Thyroid gland (tissue), 4 donors: ENCODE measurements at regions not wholly inside any gene's neighbourhood (a gene's known extent, or its start where the extent isn't known, plus 50 kb on each side); places are given as distances from the start of the nearest gene placed in this dataset.

ENCODE experiments used
- DNase-seq, 2 donors: peaks; one replicate each; pipeline ENCODE4 v3.0.0-alpha.2; 2019
- H3K27ac ChIP-seq, 3 donors: fragments of 200-600 bp; sonication (generic); 1 replicate in 2 of 3; 2 replicates in 1 of 3; pipeline ENCODE4 v1.5.1; 2016 to 2019; ENCODE audit warnings: mild to moderate bottlenecking in 1 of 3, moderate library complexity in 1 of 3
- H3K27me3 ChIP-seq: fragments of 200-600 bp; sonication (generic); one replicate; pipeline ENCODE4 v1.5.1; 2019
- H3K36me3 ChIP-seq, 2 donors: fragments of 200-600 bp; sonication (generic); one replicate each; pipeline ENCODE4 v1.5.1; 2016 to 2019
- H3K4me1 ChIP-seq, 2 donors: fragments of 200-600 bp; sonication (generic); one replicate each; pipeline ENCODE4 v1.5.1; 2017 to 2019
- H3K4me3 ChIP-seq, 3 donors: fragments of 200-600 bp; sonication (generic); replicated peaks in 1 of 3; 1 replicate in 2 of 3; 2 replicates in 1 of 3; pipeline ENCODE4 v1.5.1; 2016; ENCODE audit warnings: mild to moderate bottlenecking in 1 of 3
- H3K9me3 ChIP-seq: fragments of 200-600 bp; sonication (generic); one replicate; pipeline ENCODE4 v1.5.1; 2017
- POLR2A ChIP-seq, 2 donors: fragments of 450-650 bp; IDR thresholded peaks; one replicate each; pipeline ENCODE4 v1.6.1; 2017; ENCODE audit warnings: antibody characterized with exemption in 2 of 2, mild to moderate bottlenecking in 2 of 2, moderate library complexity in 1 of 2
- WGBS, 2 donors: methylation state at CpG; one replicate each; pipeline ENCODE4 v1.1.5; 2017; 5-methylcytosine and 5-hydroxymethylcytosine counted together
- intact Hi-C: fragments of 100-400 bp; cut with DNase I; formaldehyde crosslinking; loops from one replicate; pipeline ENCODE4 v1.15.1; 2023
- TF ChIP-seq, protein P1 (sequence below), 6 experiments: fragments of 200-600 bp in 3 of 6; fragments of 450-650 bp in 3 of 6; sonication (generic) in 3 of 6; IDR thresholded peaks; one replicate each; pipeline ENCODE4 v1.5.1; 2016 to 2019; ENCODE audit warnings: antibody characterized with exemption in 6 of 6, mild to moderate bottlenecking in 2 of 6, inconsistent platforms in 1 of 6, moderate library complexity in 1 of 6

DNA sequence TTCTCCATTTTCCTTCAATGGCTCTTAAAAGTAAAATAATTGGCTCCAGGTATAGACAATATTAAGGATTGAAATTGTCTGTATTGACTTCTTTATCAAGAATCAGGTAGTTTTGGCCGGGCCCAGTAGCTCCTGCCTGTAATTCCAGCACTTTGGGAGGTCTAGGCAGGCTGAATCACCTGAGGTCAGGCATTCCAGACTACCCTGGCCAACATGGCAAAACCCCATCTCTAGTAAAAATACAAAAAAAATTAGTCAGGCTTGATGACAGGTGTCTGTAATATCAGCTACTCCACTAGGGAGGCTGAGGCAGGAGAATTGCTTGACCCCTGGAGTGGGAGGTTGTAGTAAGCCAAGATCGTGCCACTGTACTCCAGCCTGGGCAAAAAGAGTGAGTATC is 1008.5 kb upstream of the EEF2KMT start:
- no peak for DNase-seq
- Histone ChIP-seq H3K4me1 (no peaks in the 10 kb centered on the region), H3K27ac (no peak overlapping the region), H3K27me3 (no peaks in the 10 kb centered on the region), H3K9me3 (no peaks in the 10 kb centered on the region), H3K36me3 (no peaks in the 10 kb centered on the region), H3K4me3 (no peak overlapping the region)
- TF ChIP-seq, protein P1, sequence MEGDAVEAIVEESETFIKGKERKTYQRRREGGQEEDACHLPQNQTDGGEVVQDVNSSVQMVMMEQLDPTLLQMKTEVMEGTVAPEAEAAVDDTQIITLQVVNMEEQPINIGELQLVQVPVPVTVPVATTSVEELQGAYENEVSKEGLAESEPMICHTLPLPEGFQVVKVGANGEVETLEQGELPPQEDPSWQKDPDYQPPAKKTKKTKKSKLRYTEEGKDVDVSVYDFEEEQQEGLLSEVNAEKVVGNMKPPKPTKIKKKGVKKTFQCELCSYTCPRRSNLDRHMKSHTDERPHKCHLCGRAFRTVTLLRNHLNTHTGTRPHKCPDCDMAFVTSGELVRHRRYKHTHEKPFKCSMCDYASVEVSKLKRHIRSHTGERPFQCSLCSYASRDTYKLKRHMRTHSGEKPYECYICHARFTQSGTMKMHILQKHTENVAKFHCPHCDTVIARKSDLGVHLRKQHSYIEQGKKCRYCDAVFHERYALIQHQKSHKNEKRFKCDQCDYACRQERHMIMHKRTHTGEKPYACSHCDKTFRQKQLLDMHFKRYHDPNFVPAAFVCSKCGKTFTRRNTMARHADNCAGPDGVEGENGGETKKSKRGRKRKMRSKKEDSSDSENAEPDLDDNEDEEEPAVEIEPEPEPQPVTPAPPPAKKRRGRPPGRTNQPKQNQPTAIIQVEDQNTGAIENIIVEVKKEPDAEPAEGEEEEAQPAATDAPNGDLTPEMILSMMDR (IDR thresholded peaks at IDR 0.05) = no peak
- no peak for TF ChIP-seq POLR2A (IDR thresholded peaks at IDR 0.05)
- 62 to 81% methylated on average over 2 of the region's 2 CpGs for WGBS, 2 donors
- intact Hi-C loops = no loop called here

DNA sequence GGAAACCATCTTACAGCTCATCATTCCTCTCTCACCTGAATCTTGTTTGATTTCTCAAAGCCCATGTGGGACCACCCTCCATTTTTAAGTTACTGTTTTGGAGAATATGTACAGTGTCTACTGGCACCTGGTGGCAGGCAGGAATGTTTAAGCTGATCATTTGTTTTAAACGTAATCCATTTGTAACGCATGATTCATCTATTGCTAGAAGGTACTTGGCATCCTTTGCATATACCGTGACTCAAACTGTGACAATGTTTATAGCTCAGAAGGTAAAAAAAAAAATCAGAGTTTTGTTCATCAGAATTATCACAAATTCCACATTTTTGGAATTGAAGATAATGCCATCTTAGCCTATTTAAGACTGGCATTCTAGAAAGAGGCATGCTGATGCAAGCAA is 1007.5 kb upstream of the EEF2KMT start:
- intact Hi-C loops = no loop called here
- no peaks in the 10 kb centered on the region for H3K27me3 ChIP-seq
- 72 to 75% methylated on average over 3 of the region's 3 CpGs for WGBS, 2 donors
- no peaks in the 10 kb centered on the region for H3K9me3 ChIP-seq
- H3K27ac ChIP-seq = no peak overlapping the region
- TF ChIP-seq, protein P1 (IDR thresholded peaks at IDR 0.05) = no peak
- no peak for TF ChIP-seq POLR2A (IDR thresholded peaks at IDR 0.05)
- no peak overlapping the region for H3K4me3 ChIP-seq
- no peaks in the 10 kb centered on the region for H3K36me3 ChIP-seq
- DNase-seq = no peak
- no peaks in the 10 kb centered on the region for H3K4me1 ChIP-seq

DNA sequence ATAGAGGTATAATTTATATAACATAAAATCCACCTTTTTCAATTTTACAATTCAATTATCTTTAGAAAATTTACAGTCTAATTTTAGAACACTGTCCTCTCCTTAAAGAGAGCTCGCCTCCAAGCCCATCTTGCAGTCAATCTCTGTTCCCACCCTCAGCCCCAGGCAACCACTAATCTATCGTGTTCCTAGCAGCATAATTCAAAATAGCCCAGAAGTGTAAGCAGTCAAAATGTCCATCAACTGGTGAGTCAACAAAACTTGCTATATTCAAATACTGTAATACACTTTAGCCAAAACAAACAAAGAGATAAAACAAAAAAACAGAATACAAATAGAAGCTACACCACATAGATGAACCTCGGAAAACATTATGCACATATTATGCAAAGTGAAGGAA is 1006.8 kb upstream of the EEF2KMT start:
- WGBS, 2 donors = 74 to 76% methylated on average over 3 of the region's 3 CpGs
- TF ChIP-seq POLR2A (IDR thresholded peaks at IDR 0.05) = no peak
- TF ChIP-seq, protein P1 (IDR thresholded peaks at IDR 0.05) = no peak
- Histone ChIP-seq H3K27ac (no peak overlapping the region), H3K4me3 (no peak overlapping the region), H3K27me3 (no peaks in the 10 kb centered on the region), H3K4me1 (no peaks in the 10 kb centered on the region), H3K9me3 (no peaks in the 10 kb centered on the region), H3K36me3 (no peaks in the 10 kb centered on the region)
- no peak for DNase-seq
- intact Hi-C loops = no loop called here

DNA sequence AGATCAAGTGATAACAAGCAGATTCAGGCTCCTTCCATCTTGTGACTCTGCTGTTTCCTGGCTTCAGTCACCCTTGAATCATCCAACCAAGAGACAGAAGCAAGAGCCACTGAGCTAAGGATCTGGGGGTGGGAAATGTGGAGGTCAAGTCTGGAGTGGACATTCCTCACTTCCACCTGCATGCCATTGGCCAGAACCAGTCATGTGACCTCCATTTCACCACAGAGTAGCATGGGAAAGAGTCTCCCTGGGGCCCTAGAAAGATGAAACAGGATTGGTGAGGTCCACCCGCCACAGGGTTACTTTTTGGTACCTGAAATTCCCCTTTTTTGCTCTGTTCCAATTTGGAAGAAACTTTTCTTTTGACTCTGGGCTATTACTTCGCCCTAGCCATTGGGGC is 1006.0 kb upstream of the EEF2KMT start:
- intact Hi-C loops = no loop called here
- no peaks in the 10 kb centered on the region for H3K4me1 ChIP-seq
- H3K27ac ChIP-seq = no peak overlapping the region
- H3K9me3 ChIP-seq = no peaks in the 10 kb centered on the region
- no peak for TF ChIP-seq POLR2A (IDR thresholded peaks at IDR 0.05)
- TF ChIP-seq, protein P1 (IDR thresholded peaks at IDR 0.05) = no peak
- H3K36me3 ChIP-seq = no peaks in the 10 kb centered on the region
- 60 to 74% methylated on average over 2 of the region's 2 CpGs for WGBS, 2 donors
- H3K27me3 ChIP-seq = no peaks in the 10 kb centered on the region
- H3K4me3 ChIP-seq = no peak overlapping the region
- DNase-seq = no peak

DNA sequence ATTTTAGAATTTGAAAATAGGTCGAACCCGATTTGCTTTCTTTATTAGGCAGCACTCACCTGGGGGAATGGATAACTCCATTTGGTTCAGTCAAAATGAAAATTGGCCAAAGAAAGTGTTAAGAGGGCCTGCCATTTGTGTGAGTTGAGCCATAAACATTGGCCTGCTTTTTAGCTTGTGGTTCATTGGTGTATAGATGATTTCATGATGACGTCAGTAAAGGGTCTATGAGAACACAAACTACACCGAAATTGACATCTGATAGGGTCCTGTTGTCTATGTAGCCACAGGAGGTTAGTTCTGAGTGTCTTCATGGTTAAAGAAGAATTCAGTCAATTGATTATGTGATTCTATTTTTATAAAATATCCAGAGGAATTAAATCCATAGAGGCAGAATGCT is 1001.5 kb upstream of the EEF2KMT start:
- H3K27me3 ChIP-seq = no peaks in the 10 kb centered on the region
- no peak overlapping the region for H3K27ac ChIP-seq
- no peak for DNase-seq
- H3K9me3 ChIP-seq = no peaks in the 10 kb centered on the region
- 86 to 91% methylated on average over 4 of the region's 4 CpGs for WGBS, 2 donors
- TF ChIP-seq, protein P1 (IDR thresholded peaks at IDR 0.05) = no peak
- TF ChIP-seq POLR2A (IDR thresholded peaks at IDR 0.05) = no peak
- no peak overlapping the region for H3K4me3 ChIP-seq
- H3K36me3 ChIP-seq = no peaks in the 10 kb centered on the region
- intact Hi-C loops = no loop called here
- no peaks in the 10 kb centered on the region for H3K4me1 ChIP-seq
